Activated CD4-positive, alpha-beta T cell treated with anti-CD3 and anti-CD28 coated beads, Interleukin-2, Interleukin-4, amounts not matched to agents 100 ng/mL and 50 ng/mL, durations not matched to agents 16 hours and 8 hours (primary cell): ENCODE measurements at regions not wholly inside any gene's neighbourhood (a gene's known extent, or its start where the extent isn't known, plus 50 kb on each side); places are given as distances from the start of the nearest gene placed in this dataset.

Experiments used
- DNase-seq: peaks from one replicate; pipeline ENCODE4 v3.0.0-alpha.2; 2020; ENCODE audit warnings: low spot score

- DNase-seq = no peak
Observed at GRCh38 chr3:177300842-177301241, 103.6 kb upstream of the TBL1XR1 start.

GRCh38 chr3:177306252-177306651 is 109.0 kb upstream of the TBL1XR1 start:
- no peak for DNase-seq

GRCh38 chr3:177307391-177307790 is 110.1 kb upstream of the TBL1XR1 start:
- DNase-seq = no peak

- no peak for DNase-seq
Observed at GRCh38 chr3:177307826-177308225, 110.5 kb upstream of the TBL1XR1 start.

- DNase-seq = no peak
Observed at GRCh38 chr3:177308286-177308685, 111.0 kb upstream of the TBL1XR1 start.

- no peak for DNase-seq
Observed at GRCh38 chr3:177308911-177309310, 111.6 kb upstream of the TBL1XR1 start.

- DNase-seq = no peak
Observed at GRCh38 chr3:177312491-177312890, 115.2 kb upstream of the TBL1XR1 start.

- DNase-seq = peak; percentile 47
Observed at GRCh38 chr3:177314897-177315296, 117.6 kb upstream of the TBL1XR1 start.

GRCh38 chr3:177317247-177317646 is 120.0 kb upstream of the TBL1XR1 start:
- no peak for DNase-seq

- DNase-seq = no peak
Observed at GRCh38 chr3:177318559-177318958, 121.3 kb upstream of the TBL1XR1 start.

- no peak for DNase-seq
Observed at GRCh38 chr3:177320765-177321247, 123.5 kb upstream of the TBL1XR1 start.

GRCh38 chr3:177321819-177322218 is 124.5 kb upstream of the TBL1XR1 start:
- DNase-seq = no peak

GRCh38 chr3:177322881-177323280 is 125.6 kb upstream of the TBL1XR1 start:
- DNase-seq = no peak

- no peak for DNase-seq
Observed at GRCh38 chr3:177329854-177330253, 132.6 kb upstream of the TBL1XR1 start.

- DNase-seq = no peak
Observed at GRCh38 chr3:177330779-177331178, 133.5 kb upstream of the TBL1XR1 start.

GRCh38 chr3:177331203-177331835 is 134.0 kb upstream of the TBL1XR1 start:
- DNase-seq = no peak

GRCh38 chr3:177332955-177333354 is 135.7 kb upstream of the TBL1XR1 start:
- no peak for DNase-seq

GRCh38 chr3:177333533-177334520 is 136.5 kb upstream of the TBL1XR1 start:
- no peak for DNase-seq

- no peak for DNase-seq
Observed at GRCh38 chr3:177334803-177335202, 137.5 kb upstream of the TBL1XR1 start.

GRCh38 chr3:177335728-177336127 is 138.4 kb upstream of the TBL1XR1 start:
- DNase-seq = no peak

- no peak for DNase-seq
Observed at GRCh38 chr3:177336873-177337450, 139.7 kb upstream of the TBL1XR1 start.

GRCh38 chr3:177337541-177338331 is 140.5 kb upstream of the TBL1XR1 start:
- DNase-seq = peak; percentile 91
